ENCODE measurements at regions not wholly inside any gene's neighbourhood (a gene's known extent, or its start where the extent isn't known, plus 50 kb on each side); places are given as distances from the start of the nearest gene placed in this dataset.

DNA sequence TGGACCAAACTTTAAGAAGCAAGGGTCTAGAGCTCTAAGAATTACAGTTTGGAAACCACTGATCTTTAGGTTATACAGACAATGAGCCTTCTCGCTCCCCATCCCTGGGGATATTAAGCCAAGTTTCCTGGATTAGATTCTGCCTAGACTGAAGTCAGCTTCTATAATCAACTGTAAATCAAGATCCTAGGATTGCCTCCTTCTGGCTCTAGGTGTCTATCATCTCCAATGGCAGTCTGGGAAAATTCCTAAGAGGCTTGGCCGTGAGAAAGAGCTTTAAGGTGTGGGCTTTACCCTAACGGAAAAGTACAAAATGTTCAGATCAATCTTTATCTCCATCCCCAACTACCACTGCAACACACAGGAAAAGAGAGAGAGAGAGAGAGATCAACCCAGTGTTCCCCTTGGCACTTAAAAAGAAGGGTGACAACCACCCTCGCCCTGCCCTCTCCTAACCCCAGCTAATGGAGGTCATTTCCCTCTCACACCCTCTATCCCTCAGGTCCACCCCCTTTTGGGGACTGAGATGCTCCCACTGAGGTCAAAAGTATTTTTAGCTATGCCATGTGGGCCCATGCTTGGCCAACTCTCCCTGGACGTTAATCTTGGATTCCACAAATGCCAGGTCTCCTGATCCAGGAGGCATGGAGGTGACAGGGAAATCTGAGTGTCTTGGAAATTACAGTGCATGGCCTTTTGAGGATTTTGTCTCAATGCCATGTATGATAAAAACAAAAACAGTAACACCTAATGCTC, 202.8 kb upstream of the BCL6 start:
- Histone ChIP-seq H3K36me3 (ENCODE audit: insufficient read depth, insufficient read length, low read length) (no peaks in the 10 kb centered on the region), H3K4me3 (ENCODE audit: insufficient read length, low read depth) (no peak overlapping the region), H3K9ac (ENCODE audit: insufficient read length, low read depth) (no peak overlapping the region), H3K4me1 (ENCODE audit: insufficient read depth, insufficient read length) (no peaks in the 10 kb centered on the region), H3K9me3 (ENCODE audit: insufficient read depth, low read length) (no peaks in the 10 kb centered on the region), H3K27me3 (ENCODE audit: insufficient read depth, insufficient read length) (no peaks in the 10 kb centered on the region)
- no peak for TF ChIP-seq YY1 (IDR thresholded peaks at IDR 0.05; ENCODE audit: insufficient read depth, insufficient read length)
- no peak for DNase-seq (ENCODE audit: low read depth, low spot score)

- peaks cover 3% of the 10 kb centered on the region for H3K4me1 ChIP-seq (ENCODE audit: insufficient read depth, insufficient read length)
- no peaks in the 10 kb centered on the region for H3K9me3 ChIP-seq (ENCODE audit: insufficient read depth, low read length)
- TF ChIP-seq ZNF274 (IDR thresholded peaks at IDR 0.05; ENCODE audit: low read depth, low read length): no peak
- no peak for TF ChIP-seq SUZ12 (IDR thresholded peaks at IDR 0.05; ENCODE audit: extremely low read depth, insufficient read depth, insufficient read length)
- no peak for TF ChIP-seq YY1 (IDR thresholded peaks at IDR 0.05; ENCODE audit: insufficient read depth, insufficient read length)
- no peak for DNase-seq (ENCODE audit: low read depth, low spot score)
- no peak overlapping the region for H3K4me3 ChIP-seq (ENCODE audit: insufficient read length, low read depth)
- H3K27me3 ChIP-seq (ENCODE audit: insufficient read depth, insufficient read length): no peaks in the 10 kb centered on the region
- no peak overlapping the region for H3K9ac ChIP-seq (ENCODE audit: insufficient read length, low read depth)
- H3K36me3 ChIP-seq (ENCODE audit: insufficient read depth, insufficient read length, low read length): no peaks in the 10 kb centered on the region
Observed at GRCh38 chr3:187949093-187949820, 204.0 kb upstream of the BCL6 start.

DNA sequence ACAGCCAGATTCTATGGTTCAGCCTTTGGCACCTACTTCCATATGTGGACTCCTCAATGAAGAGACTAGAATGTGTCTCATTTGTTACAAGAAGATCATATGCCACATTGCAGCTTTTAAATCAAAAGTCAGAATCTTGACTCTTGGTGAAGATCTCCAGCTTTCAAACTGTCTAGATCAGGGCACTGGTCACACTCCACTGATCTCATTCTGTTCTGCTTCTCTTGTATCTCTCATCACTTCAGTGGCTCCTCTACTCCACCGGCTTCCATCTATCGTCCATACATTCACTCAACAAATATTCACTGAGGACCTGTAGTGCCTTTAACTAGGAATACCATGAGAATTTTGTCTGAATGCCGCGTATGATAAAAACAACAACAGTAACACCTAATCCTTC, 203.3 kb upstream of the LPP start:
- Histone ChIP-seq H3K9me3 (ENCODE audit: insufficient read depth, low read length) (no peaks in the 10 kb centered on the region), H3K36me3 (ENCODE audit: insufficient read depth, insufficient read length, low read length) (no peaks in the 10 kb centered on the region), H3K4me3 (ENCODE audit: insufficient read length, low read depth) (no peak overlapping the region), H3K9ac (ENCODE audit: insufficient read length, low read depth) (no peak overlapping the region), H3K27me3 (ENCODE audit: insufficient read depth, insufficient read length) (no peaks in the 10 kb centered on the region), H3K4me1 (ENCODE audit: insufficient read depth, insufficient read length) (peaks cover 3% of the 10 kb centered on the region)
- TF ChIP-seq SUZ12 (IDR thresholded peaks at IDR 0.05; ENCODE audit: extremely low read depth, insufficient read depth, insufficient read length) (no peak), ZNF274 (IDR thresholded peaks at IDR 0.05; ENCODE audit: low read depth, low read length) (no peak), YY1 (IDR thresholded peaks at IDR 0.05; ENCODE audit: insufficient read depth, insufficient read length) (no peak)
- no peak for DNase-seq (ENCODE audit: low read depth, low spot score)

DNA sequence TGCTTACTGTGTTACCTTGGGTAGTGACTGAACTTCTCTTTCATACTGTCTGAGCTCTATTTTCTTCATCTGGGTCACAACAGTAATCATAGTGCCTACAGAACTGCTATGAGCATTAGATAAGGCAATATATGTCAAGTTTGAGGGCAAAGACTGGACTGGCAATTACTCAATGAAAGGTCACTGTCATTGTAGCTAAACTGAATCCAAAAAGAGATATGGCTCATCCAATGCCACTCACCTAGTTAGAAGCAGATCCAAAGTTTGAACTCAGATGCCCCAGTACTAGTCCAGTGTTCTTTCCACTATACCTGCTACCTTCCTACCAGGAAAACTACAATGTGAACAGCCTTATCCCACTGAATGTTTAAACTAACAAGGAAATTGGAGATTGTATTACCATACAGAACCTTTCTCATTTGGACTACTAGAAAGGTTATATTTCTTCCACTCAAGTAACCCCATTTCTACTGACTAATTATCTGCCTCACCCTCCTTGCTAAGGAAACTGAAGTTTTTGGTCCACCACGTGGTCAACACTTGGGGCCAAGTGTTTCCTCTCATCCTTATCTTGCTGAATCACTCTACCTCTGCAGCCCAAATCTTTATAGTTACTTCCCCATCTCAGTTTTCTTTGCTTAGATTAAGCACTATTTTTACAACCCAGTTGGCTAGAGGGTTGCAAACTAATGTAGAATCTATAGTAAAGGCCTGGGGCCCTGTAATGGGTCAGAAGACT, 202.3 kb upstream of the LPP start:
- Histone ChIP-seq H3K9me3 (ENCODE audit: insufficient read depth, low read length) (no peaks in the 10 kb centered on the region), H3K27me3 (ENCODE audit: insufficient read depth, insufficient read length) (no peaks in the 10 kb centered on the region), H3K4me3 (ENCODE audit: insufficient read length, low read depth) (no peak overlapping the region), H3K9ac (ENCODE audit: insufficient read length, low read depth) (no peak overlapping the region), H3K36me3 (ENCODE audit: insufficient read depth, insufficient read length, low read length) (no peaks in the 10 kb centered on the region), H3K4me1 (ENCODE audit: insufficient read depth, insufficient read length) (peaks cover 3% of the 10 kb centered on the region)
- TF ChIP-seq YY1 (IDR thresholded peaks at IDR 0.05; ENCODE audit: insufficient read depth, insufficient read length) (no peak), ZNF274 (IDR thresholded peaks at IDR 0.05; ENCODE audit: low read depth, low read length) (no peak), SUZ12 (IDR thresholded peaks at IDR 0.05; ENCODE audit: extremely low read depth, insufficient read depth, insufficient read length) (no peak)
- no peak for DNase-seq (ENCODE audit: low read depth, low spot score)

DNA sequence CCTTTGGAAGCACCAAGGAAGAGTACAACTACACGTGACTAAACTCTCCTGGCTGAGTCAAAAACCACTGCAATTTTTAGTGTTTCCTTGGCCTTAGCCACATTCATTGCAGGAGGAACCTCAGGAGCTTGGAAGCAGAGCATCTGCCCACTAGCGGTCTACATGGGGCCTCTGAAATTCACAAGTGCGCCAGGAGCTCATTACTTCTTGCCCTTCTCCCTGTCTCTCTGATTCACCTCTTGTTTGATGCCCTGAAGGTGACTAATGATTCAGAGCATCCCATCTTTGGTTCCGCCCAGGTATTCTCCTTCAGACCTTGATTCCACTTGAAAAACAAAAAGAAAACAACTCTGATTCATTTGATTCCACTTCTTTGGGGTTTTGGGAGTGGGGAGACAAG, 201.1 kb upstream of the LPP start:
- Histone ChIP-seq H3K4me3 (ENCODE audit: insufficient read length, low read depth) (no peak overlapping the region), H3K36me3 (ENCODE audit: insufficient read depth, insufficient read length, low read length) (no peaks in the 10 kb centered on the region), H3K4me1 (ENCODE audit: insufficient read depth, insufficient read length) (peaks cover 3% of the 10 kb centered on the region)

DNA sequence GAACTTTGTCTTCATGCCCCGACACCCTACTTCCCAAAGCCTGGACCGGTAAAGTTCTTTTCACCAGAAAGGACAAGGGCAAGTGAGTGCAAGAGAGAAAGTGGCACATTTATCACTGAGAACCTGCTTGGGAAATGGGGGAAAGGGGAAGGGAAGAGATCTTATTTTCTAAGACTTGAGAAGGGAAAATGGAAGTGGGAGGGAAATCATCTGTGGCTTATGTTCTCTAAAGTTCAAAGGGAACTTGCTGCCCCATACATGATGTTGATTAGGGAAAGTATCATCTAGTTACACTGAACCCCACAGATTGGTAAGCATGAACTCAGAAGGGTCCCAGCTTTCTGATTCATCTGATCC, 199.5 kb upstream of the LPP start:
- no peak overlapping the region for H3K4me3 ChIP-seq (ENCODE audit: insufficient read length, low read depth)
- DNase-seq (ENCODE audit: low read depth, low spot score): no peak
- H3K36me3 ChIP-seq (ENCODE audit: insufficient read depth, insufficient read length, low read length): no peaks in the 10 kb centered on the region
- TF ChIP-seq SUZ12 (IDR thresholded peaks at IDR 0.05; ENCODE audit: extremely low read depth, insufficient read depth, insufficient read length): no peak
- TF ChIP-seq YY1 (IDR thresholded peaks at IDR 0.05; ENCODE audit: insufficient read depth, insufficient read length): no peak
- TF ChIP-seq ZNF274 (IDR thresholded peaks at IDR 0.05; ENCODE audit: low read depth, low read length): no peak
- no peak overlapping the region for H3K9ac ChIP-seq (ENCODE audit: insufficient read length, low read depth)
- H3K27me3 ChIP-seq (ENCODE audit: insufficient read depth, insufficient read length): no peaks in the 10 kb centered on the region
- H3K9me3 ChIP-seq (ENCODE audit: insufficient read depth, low read length): no peaks in the 10 kb centered on the region
- H3K4me1 ChIP-seq (ENCODE audit: insufficient read depth, insufficient read length): peaks cover 3% of the 10 kb centered on the region

More for the DNA sequence above, 201.1 kb upstream of the LPP start:
- no peak overlapping the region for H3K9ac ChIP-seq (ENCODE audit: insufficient read length, low read depth)
- TF ChIP-seq ZNF274 (IDR thresholded peaks at IDR 0.05; ENCODE audit: low read depth, low read length): no peak
- no peak for TF ChIP-seq SUZ12 (IDR thresholded peaks at IDR 0.05; ENCODE audit: extremely low read depth, insufficient read depth, insufficient read length)
- TF ChIP-seq YY1 (IDR thresholded peaks at IDR 0.05; ENCODE audit: insufficient read depth, insufficient read length): no peak
- no peak for DNase-seq (ENCODE audit: low read depth, low spot score)
- H3K9me3 ChIP-seq (ENCODE audit: insufficient read depth, low read length): no peaks in the 10 kb centered on the region
- no peaks in the 10 kb centered on the region for H3K27me3 ChIP-seq (ENCODE audit: insufficient read depth, insufficient read length)
